Pancreas (tissue), 10 donors: ENCODE measurements at regions not wholly inside any gene's neighbourhood (a gene's known extent, or its start where the extent isn't known, plus 50 kb on each side); places are given as distances from the start of the nearest gene placed in this dataset.
A peak's percentile ranks its signal among the peaks of the same experiment; 100 is the strongest.

Experiments used
- ATAC-seq, 4 donors: fragments of 200-7000 bp; cut with Tn5 transposase; one replicate each; pipeline versions ENCODE4 v1.8.0 to v1.9.1; 2020; ENCODE audit warnings: mild to moderate bottlenecking in 4 of 4, moderate library complexity in 4 of 4
- DNase-seq, 6 donors: peaks; one replicate each; pipeline ENCODE4 v3.0.0-alpha.2; 2020
- FAIRE-seq: peaks from 2 replicates; lab custom pipeline; 2012; peaks lifted over from hg19 to GRCh38; lab: Jason Lieb, UNC
- H3K27ac ChIP-seq, 4 donors: fragments of 200-600 bp; sonication (generic); 1 replicate in 3 of 4; 2 replicates in 1 of 4; pipeline versions ENCODE4 v1.5.0 to v1.8.0; 2020
- H3K27me3 ChIP-seq, 4 donors: fragments of 200-600 bp; one replicate each; pipeline ENCODE4 v1.8.0; 2021
- H3K36me3 ChIP-seq, 3 donors: fragments of 200-600 bp; sonication (generic) in 1 of 3; one replicate each; pipeline versions ENCODE4 v1.5.0 to v1.8.0; 2020 to 2021
- H3K4me1 ChIP-seq, 3 donors: fragments of 200-600 bp; one replicate each; pipeline ENCODE4 v1.8.0; 2021
- H3K4me3 ChIP-seq, 4 donors: fragments of 200-600 bp; sonication (generic) in 2 of 4; one replicate each; pipeline versions ENCODE4 v1.5.0 to v1.8.0; 2020 to 2021
- H3K9me3 ChIP-seq, 4 donors: fragments of 200-600 bp; one replicate each; pipeline ENCODE4 v1.8.0; 2021
- CTCF ChIP-seq, 4 donors: fragments of 200-600 bp; sonication (generic) in 3 of 4; IDR thresholded peaks; one replicate each; pipeline versions ENCODE4 v1.5.0 to v1.8.0; 2021; ENCODE audit warnings: antibody characterized with exemption in 4 of 4
- WGBS, 2 donors: extraction: QIAGEN DNeasy Blood & Tissue Kit; methylation state at CpG; one replicate each; pipeline ENCODE4 v1.1.7; 2013; 5-methylcytosine and 5-hydroxymethylcytosine counted together
- intact Hi-C, 3 donors: fragments of 100-400 bp; cut with DNase I; formaldehyde crosslinking; loops; one replicate each; pipeline versions ENCODE4 v1.11.1 to v1.14.2; 2022
- donor health status: healthy with polysubstance abuse.
- donor health status: DM: no; HTN: no; CAD: no; lungs with moderate emphysema.
- donor health status: DM: no; HTN: no; CAD: no.
- donor health status: control.
- donor health status: control.
- donor health status: Bipolar disorder and iron deficiency.
- donor health status: DM: yes; HTN: yes; CAD: no.
- donor health status: DM: no; HTN: no; CAD: no.
- donor health status: DM: no; HTN: no; CAD: no.
- donor health status: DM: yes; HTN: yes; CAD: no.

- no peak for TF ChIP-seq CTCF (IDR thresholded peaks at IDR 0.05)
- Histone ChIP-seq H3K27me3 (no peaks in the 10 kb centered on the region), H3K36me3 (no peaks in the 10 kb centered on the region), H3K4me3 (no peak overlapping the region), H3K27ac (no peak overlapping the region), H3K4me1 (no peaks in the 10 kb centered on the region), H3K9me3 (no peaks in the 10 kb centered on the region)
- no peak for FAIRE-seq
- intact Hi-C loops: no loop called here
- ATAC-seq: no peak
- no peak for DNase-seq
Measured at GRCh38 chr3:39665441-39665840, 144.0 kb upstream of the MYRIP start.

GRCh38 chr3:39668420-39668819 lies 141.0 kb upstream of the MYRIP start:
- intact Hi-C loops: no loop called here
- FAIRE-seq (no peak), ATAC-seq (peak in 3 of 4 donors; percentile 70 to 79 (median 76)), DNase-seq (peak in 2 of 6 donors; percentile 5 to 17)
- no peaks in the 10 kb centered on the region for H3K27me3 ChIP-seq
- WGBS, 2 donors: 4 to 7% methylated on average over 5 of the region's 5 CpGs
- no peaks in the 10 kb centered on the region for H3K9me3 ChIP-seq
- H3K27ac ChIP-seq: no peak overlapping the region
- no peak overlapping the region for H3K4me3 ChIP-seq
- TF ChIP-seq CTCF (IDR thresholded peaks at IDR 0.05): peak; percentile 42 to 66 (median 48)
- no peaks in the 10 kb centered on the region for H3K36me3 ChIP-seq
- H3K4me1 ChIP-seq: no peaks in the 10 kb centered on the region

- DNase-seq: no peak
- FAIRE-seq: no peak
- WGBS, 2 donors: 82 to 86% methylated on average over 4 of the region's 4 CpGs
Measured at GRCh38 chr3:39671116-39671515, 138.3 kb upstream of the MYRIP start.

GRCh38 chr3:39671600-39671999 lies 137.8 kb upstream of the MYRIP start:
- Histone ChIP-seq H3K36me3 (no peaks in the 10 kb centered on the region), H3K27ac (no peak overlapping the region), H3K4me3 (no peak overlapping the region), H3K4me1 (no peaks in the 10 kb centered on the region), H3K27me3 (no peaks in the 10 kb centered on the region), H3K9me3 (no peaks in the 10 kb centered on the region)
- 31 to 47% methylated on average over 2 of the region's 2 CpGs for WGBS, 2 donors
- ATAC-seq (no peak), DNase-seq (no peak), FAIRE-seq (no peak)
- intact Hi-C loops: no loop called here
- no peak for TF ChIP-seq CTCF (IDR thresholded peaks at IDR 0.05)

More at GRCh38 chr3:39671116-39671515, 138.3 kb upstream of the MYRIP start:
- intact Hi-C loops: no loop called here
- no peaks in the 10 kb centered on the region for H3K4me1 ChIP-seq
- H3K9me3 ChIP-seq: no peaks in the 10 kb centered on the region
- ATAC-seq: no peak
- TF ChIP-seq CTCF (IDR thresholded peaks at IDR 0.05): no peak
- H3K4me3 ChIP-seq: no peak overlapping the region
- no peak overlapping the region for H3K27ac ChIP-seq
- no peaks in the 10 kb centered on the region for H3K27me3 ChIP-seq
- no peaks in the 10 kb centered on the region for H3K36me3 ChIP-seq

- no peak for TF ChIP-seq CTCF (IDR thresholded peaks at IDR 0.05)
- intact Hi-C loops: no loop called here
- Histone ChIP-seq H3K27ac (no peak overlapping the region), H3K4me3 (no peak overlapping the region), H3K4me1 (no peaks in the 10 kb centered on the region), H3K27me3 (no peaks in the 10 kb centered on the region), H3K36me3 (no peaks in the 10 kb centered on the region), H3K9me3 (no peaks in the 10 kb centered on the region)
- ATAC-seq (no peak), DNase-seq (no peak), FAIRE-seq (no peak)
- WGBS, 2 donors: 92 to 98% methylated on average over 1 of the region's 1 CpG
Measured at GRCh38 chr3:39705351-39705900, 104.0 kb upstream of the MYRIP start.
